ENCODE measurements at regions not wholly inside any gene's neighbourhood (a gene's known extent, or its start where the extent isn't known, plus 50 kb on each side); places are given as distances from the start of the nearest gene placed in this dataset.
"Not testable (repeated sequence)": the region's sequence is repeated elsewhere in the genome, so short reads cannot be mapped to it uniquely, and the experiment has no call there.

GRCh38 chr5:91607675-91608074 is 224.6 kb upstream of the ARRDC3 start:
- DNase-seq (ENCODE audit: low read depth), result no peak

- DNase-seq (ENCODE audit: low read depth), result no peak
Observed at GRCh38 chr5:91599863-91600262, 216.7 kb upstream of the ARRDC3 start.

GRCh38 chr5:91598216-91598615 is 215.1 kb upstream of the ARRDC3 start:
- DNase-seq (ENCODE audit: low read depth), result no peak

- no peak for DNase-seq (ENCODE audit: low read depth)
Observed at GRCh38 chr5:91595424-91595823, 212.3 kb upstream of the ARRDC3 start.

GRCh38 chr5:91591076-91591475 is 208.0 kb upstream of the ARRDC3 start:
- DNase-seq (ENCODE audit: low read depth), result no peak

GRCh38 chr5:91586232-91586631 is 203.1 kb upstream of the ARRDC3 start:
- no peak for DNase-seq (ENCODE audit: low read depth)

GRCh38 chr5:91584352-91584751 is 201.2 kb upstream of the ARRDC3 start:
- no peak for DNase-seq (ENCODE audit: low read depth)

- not testable (repeated sequence) for DNase-seq (ENCODE audit: low read depth)
Observed at GRCh38 chr5:91566012-91566411, 182.9 kb upstream of the ARRDC3 start.

- DNase-seq (ENCODE audit: low read depth), result no peak
Observed at GRCh38 chr5:91562922-91563321, 179.8 kb upstream of the ARRDC3 start.

GRCh38 chr5:91541696-91542095 is 158.6 kb upstream of the ARRDC3 start:
- no peak for DNase-seq (ENCODE audit: low read depth)

GRCh38 chr5:91538179-91538578 is 155.1 kb upstream of the ARRDC3 start:
- no peak for DNase-seq (ENCODE audit: low read depth)

- DNase-seq (ENCODE audit: low read depth), result no peak
Observed at GRCh38 chr5:91535499-91535898, 152.4 kb upstream of the ARRDC3 start.

GRCh38 chr5:91534332-91534731 is 151.2 kb upstream of the ARRDC3 start:
- DNase-seq (ENCODE audit: low read depth), result no peak

- no peak for DNase-seq (ENCODE audit: low read depth)
Observed at GRCh38 chr5:91532779-91533178, 149.7 kb upstream of the ARRDC3 start.

- DNase-seq (ENCODE audit: low read depth), result no peak
Observed at GRCh38 chr5:91532281-91532680, 149.2 kb upstream of the ARRDC3 start.

GRCh38 chr5:91528831-91529230 is 145.7 kb upstream of the ARRDC3 start:
- DNase-seq (ENCODE audit: low read depth), result no peak

GRCh38 chr5:91521785-91522184 is 138.7 kb upstream of the ARRDC3 start:
- no peak for DNase-seq (ENCODE audit: low read depth)

- DNase-seq (ENCODE audit: low read depth), result no peak
Observed at GRCh38 chr5:91521334-91521733, 138.2 kb upstream of the ARRDC3 start.

- DNase-seq (ENCODE audit: low read depth), result no peak
Observed at GRCh38 chr5:91514400-91514799, 131.3 kb upstream of the ARRDC3 start.

GRCh38 chr5:91503321-91503720 is 120.2 kb upstream of the ARRDC3 start:
- no peak for DNase-seq (ENCODE audit: low read depth)

- no peak for DNase-seq (ENCODE audit: low read depth)
Observed at GRCh38 chr5:91500758-91501157, 117.6 kb upstream of the ARRDC3 start.

GRCh38 chr5:91499943-91500531 is 116.9 kb upstream of the ARRDC3 start:
- peak; percentile 6 for DNase-seq (ENCODE audit: low read depth)

GRCh38 chr5:91495699-91496098 is 112.6 kb upstream of the ARRDC3 start:
- DNase-seq (ENCODE audit: low read depth), result no peak

GRCh38 chr5:91494447-91494996 is 111.4 kb upstream of the ARRDC3 start:
- DNase-seq (ENCODE audit: low read depth), result no peak
